Fibroblast of lung (primary cell): ENCODE measurements at regions not wholly inside any gene's neighbourhood (a gene's known extent, or its start where the extent isn't known, plus 50 kb on each side); places are given as distances from the start of the nearest gene placed in this dataset.

Source experiments
- CTCF ChIP-seq, 2 donors: IDR thresholded peaks in 1 of 2; conservative IDR thresholded peaks in 1 of 2; 1 replicate in 1 of 2; 2 replicates in 1 of 2; pipeline ENCODE4 v1.5.1; 2011 to 2012; ENCODE audit warnings: low read length in 2 of 2, control low read depth in 1 of 2, inconsistent platforms in 1 of 2, low read depth in 1 of 2, mild to moderate bottlenecking in 1 of 2
- EZH2 ChIP-seq: IDR thresholded peaks from 2 replicates; pipeline ENCODE4 v1.5.1; 2012; ENCODE audit warnings: low read length, control low read depth, mild to moderate bottlenecking; ENCODE audit errors: missing control alignments

- no peak for TF ChIP-seq CTCF (conservative IDR thresholded peaks at IDR 0.05 in 1 of 2, IDR thresholded peaks at IDR 0.05 in 1 of 2; ENCODE audit: low read depth in 1 of 2, low read length in 2 of 2)
- no peak for TF ChIP-seq EZH2
Observed at GRCh38 chr1:64327119-64327518, 123.7 kb downstream of the UBE2U start.
